ENCODE measurements at regions not wholly inside any gene's neighbourhood (a gene's known extent, or its start where the extent isn't known, plus 50 kb on each side); places are given as distances from the start of the nearest gene placed in this dataset.

- TF ChIP-seq CTCF (IDR thresholded peaks at IDR 0.05; ENCODE audit: insufficient read depth, low read depth, low read length), result no peak
- no peak overlapping the region for H3K4me3 ChIP-seq (ENCODE audit: low read depth, low read length)
- peak; percentile 89 for DNase-seq (ENCODE audit: low read depth)
Measured at GRCh38 chr11:126140926-126141280, 70.5 kb downstream of the RPUSD4 start.

GRCh38 chr11:126140201-126140925 lies 71.1 kb downstream of the RPUSD4 start:
- no peak overlapping the region for H3K4me3 ChIP-seq (ENCODE audit: low read depth, low read length)
- peak; percentile 63 for DNase-seq (ENCODE audit: low read depth)
- TF ChIP-seq CTCF (IDR thresholded peaks at IDR 0.05; ENCODE audit: insufficient read depth, low read depth, low read length), result no peak

GRCh38 chr11:126139111-126140091 lies 72.0 kb downstream of the RPUSD4 start:
- peak; percentile 77 for DNase-seq (ENCODE audit: low read depth)
- peak overlapping the region; percentile 19 for H3K4me3 ChIP-seq (ENCODE audit: low read depth, low read length)
- no peak for TF ChIP-seq CTCF (IDR thresholded peaks at IDR 0.05; ENCODE audit: insufficient read depth, low read depth, low read length)

GRCh38 chr11:126138636-126139035 lies 72.8 kb downstream of the RPUSD4 start:
- no peak for TF ChIP-seq CTCF (IDR thresholded peaks at IDR 0.05; ENCODE audit: insufficient read depth, low read depth, low read length)
- no peak for DNase-seq (ENCODE audit: low read depth)

GRCh38 chr11:126137136-126137535 lies 74.3 kb downstream of the RPUSD4 start:
- H3K4me3 ChIP-seq (ENCODE audit: low read depth, low read length), result no peak overlapping the region
- TF ChIP-seq CTCF (IDR thresholded peaks at IDR 0.05; ENCODE audit: insufficient read depth, low read depth, low read length), result no peak
- no peak for DNase-seq (ENCODE audit: low read depth)

More at GRCh38 chr11:126138636-126139035, 72.8 kb downstream of the RPUSD4 start:
- no peak overlapping the region for H3K4me3 ChIP-seq (ENCODE audit: low read depth, low read length)

- DNase-seq (ENCODE audit: low read depth), result peak; percentile 98
- no peak for TF ChIP-seq CTCF (IDR thresholded peaks at IDR 0.05; ENCODE audit: insufficient read depth, low read depth, low read length)
- no peak overlapping the region for H3K4me3 ChIP-seq (ENCODE audit: low read depth, low read length)
Measured at GRCh38 chr11:126136507-126136906, 73.8 kb upstream of the CDON start.

Measured in fibroblast of villous mesenchyme (primary cell).